ENCODE measurements at regions not wholly inside any gene's neighbourhood (a gene's known extent, or its start where the extent isn't known, plus 50 kb on each side); places are given as distances from the start of the nearest gene placed in this dataset.

GRCh38 chr2:241950413-241951315, 81.1 kb downstream of the RTP5 start:
- Histone ChIP-seq H3K27me3 (ENCODE audit: insufficient read depth, low read length) (peaks cover 10% of the 10 kb centered on the region; the same call in 1 of the 2 replicates), H2AFZ (ENCODE audit: low read length) (no peak overlapping the region), H3K4ac (ENCODE audit: low read depth, low read length) (no peak overlapping the region), H3K4me2 (ENCODE audit: insufficient read depth, insufficient read length, low read length) (no peak overlapping the region), H2AK5ac (ENCODE audit: insufficient read length, low read length) (no peak overlapping the region), H3K9ac (ENCODE audit: extremely low read depth, insufficient read length, low read length) (no peak overlapping the region), H2BK12ac (ENCODE audit: insufficient read length, low read depth, low read length) (no peak overlapping the region), H4K91ac (ENCODE audit: insufficient read length, low read depth, low read length) (no peak overlapping the region), H2BK20ac (ENCODE audit: low read depth, low read length, poor library complexity, severe bottlenecking) (no peak overlapping the region), H3K18ac (ENCODE audit: insufficient read length, low read depth, low read length) (no peak overlapping the region), H4K8ac (replicated peaks; ENCODE audit: insufficient read length, low read depth, low read length) (no peak overlapping the region), H3K23ac (ENCODE audit: insufficient read length, low read depth, low read length) (no peak overlapping the region), H4K20me1 (ENCODE audit: control insufficient read depth, insufficient read depth, insufficient read length) (no peaks in the 10 kb centered on the region), H4K5ac (ENCODE audit: insufficient read length, low read depth, low read length) (no peak overlapping the region), H3K9me3 (ENCODE audit: control insufficient read depth, low read depth, low read length) (no peaks in the 10 kb centered on the region), H3K56ac (ENCODE audit: insufficient read length, low read depth, low read length) (no peak overlapping the region), H2BK120ac (ENCODE audit: low read depth, low read length, poor library complexity, severe bottlenecking) (no peak overlapping the region), H3K79me1 (ENCODE audit: insufficient read depth, low read depth, low read length, poor library complexity, severe bottlenecking) (no peaks in the 10 kb centered on the region), H2BK5ac (ENCODE audit: insufficient read length, low read length) (no peak overlapping the region), H3K4me1 (ENCODE audit: insufficient read depth, low read length) (peaks cover 3% of the 10 kb centered on the region; the same call in 1 of the 2 replicates), H3T11ph (ENCODE audit: low read length) (no peak overlapping the region), H3K79me2 (ENCODE audit: insufficient read depth, low read length) (no peaks in the 10 kb centered on the region), H3K23me2 (ENCODE audit: insufficient read length, low read depth, low read length, poor library complexity, severe bottlenecking) (peaks cover 2% of the 10 kb centered on the region), H3K14ac (ENCODE audit: insufficient read depth, low read length) (no peak overlapping the region), H2BK15ac (ENCODE audit: low read depth, low read length) (no peak overlapping the region), H3K27ac (ENCODE audit: insufficient read length, low read depth, low read length) (no peak overlapping the region)
- peaks cover 15 to 19% of the 10 kb centered on the region in 2 experiments for H3K4me1 Mint-ChIP-seq
- DNase-seq, result peak; percentile 89
- peaks cover 3 to 5% of the 10 kb centered on the region in 2 experiments; a peak in 4 of 5 replicates for H3K9me3 Mint-ChIP-seq
- H3K4me3 Mint-ChIP-seq, result peak overlapping the region in 1 of 2 experiments; percentile 0; a peak in 1 of 5 replicates
- H3K36me3 Mint-ChIP-seq (ENCODE audit: insufficient read depth in 1 of 3, low read depth in 3 of 3), result peaks cover 0 to 6% (median 4%) of the 10 kb centered on the region in 3 experiments; a peak in 4 of 7 replicates
- peaks cover 83% of the 10 kb centered on the region for H3K27me3 Mint-ChIP-seq (ENCODE audit: low read depth)
- TF ChIP-seq, protein P1, sequence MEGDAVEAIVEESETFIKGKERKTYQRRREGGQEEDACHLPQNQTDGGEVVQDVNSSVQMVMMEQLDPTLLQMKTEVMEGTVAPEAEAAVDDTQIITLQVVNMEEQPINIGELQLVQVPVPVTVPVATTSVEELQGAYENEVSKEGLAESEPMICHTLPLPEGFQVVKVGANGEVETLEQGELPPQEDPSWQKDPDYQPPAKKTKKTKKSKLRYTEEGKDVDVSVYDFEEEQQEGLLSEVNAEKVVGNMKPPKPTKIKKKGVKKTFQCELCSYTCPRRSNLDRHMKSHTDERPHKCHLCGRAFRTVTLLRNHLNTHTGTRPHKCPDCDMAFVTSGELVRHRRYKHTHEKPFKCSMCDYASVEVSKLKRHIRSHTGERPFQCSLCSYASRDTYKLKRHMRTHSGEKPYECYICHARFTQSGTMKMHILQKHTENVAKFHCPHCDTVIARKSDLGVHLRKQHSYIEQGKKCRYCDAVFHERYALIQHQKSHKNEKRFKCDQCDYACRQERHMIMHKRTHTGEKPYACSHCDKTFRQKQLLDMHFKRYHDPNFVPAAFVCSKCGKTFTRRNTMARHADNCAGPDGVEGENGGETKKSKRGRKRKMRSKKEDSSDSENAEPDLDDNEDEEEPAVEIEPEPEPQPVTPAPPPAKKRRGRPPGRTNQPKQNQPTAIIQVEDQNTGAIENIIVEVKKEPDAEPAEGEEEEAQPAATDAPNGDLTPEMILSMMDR (conservative IDR thresholded peaks at IDR 0.05), result peak; percentile 97
- H3K27ac Mint-ChIP-seq, result peak overlapping the region in 1 of 3 experiments; percentile 20; a peak in 1 of 7 replicates
- no CpG with 5 or more reads among the region's 45 CpGs for WGBS (ENCODE audit: extremely low coverage, insufficient read length, low lambda C conversion rate)
